ENCODE measurements at regions not wholly inside any gene's neighbourhood (a gene's known extent, or its start where the extent isn't known, plus 50 kb on each side); places are given as distances from the start of the nearest gene placed in this dataset.

DNA sequence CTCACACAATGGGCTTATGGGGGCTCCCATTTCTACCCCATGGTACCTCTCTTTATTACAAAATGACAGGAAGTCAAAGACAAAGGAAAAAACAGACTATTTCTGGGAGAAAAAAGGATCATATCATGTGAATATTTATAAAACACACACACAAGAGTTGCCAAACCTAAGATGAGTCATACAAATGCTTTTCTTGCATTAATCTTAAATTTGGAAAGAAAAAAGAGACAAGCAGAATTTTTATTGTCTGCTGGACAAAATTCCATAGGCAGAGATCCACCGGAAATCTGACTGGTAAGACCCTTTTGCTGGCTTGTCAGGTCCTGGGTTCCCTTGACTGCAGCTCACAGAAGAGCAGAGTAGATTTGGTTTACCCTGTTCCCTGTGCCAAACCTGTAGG is 1732.3 kb upstream of the PIK3C3 start:
- no peak overlapping the region for H3K4me3 ChIP-seq (replicated peaks in 1 of 2; ENCODE audit: low read depth in 2 of 2, low read length in 2 of 2)
- peak; percentile 20 to 23 for DNase-seq (ENCODE audit: low read depth in 2 of 2)
- no peak for TF ChIP-seq CTCF (IDR thresholded peaks at IDR 0.05; ENCODE audit: low read depth, low read length)

GRCh38 chr18:40216856-40217255 is 1738.2 kb upstream of the PIK3C3 start:
- H3K4me3 ChIP-seq (replicated peaks in 1 of 2; ENCODE audit: low read depth in 2 of 2, low read length in 2 of 2): no peak overlapping the region
- TF ChIP-seq CTCF (IDR thresholded peaks at IDR 0.05; ENCODE audit: low read depth, low read length): no peak
- DNase-seq (ENCODE audit: low read depth in 2 of 2): no peak

DNA sequence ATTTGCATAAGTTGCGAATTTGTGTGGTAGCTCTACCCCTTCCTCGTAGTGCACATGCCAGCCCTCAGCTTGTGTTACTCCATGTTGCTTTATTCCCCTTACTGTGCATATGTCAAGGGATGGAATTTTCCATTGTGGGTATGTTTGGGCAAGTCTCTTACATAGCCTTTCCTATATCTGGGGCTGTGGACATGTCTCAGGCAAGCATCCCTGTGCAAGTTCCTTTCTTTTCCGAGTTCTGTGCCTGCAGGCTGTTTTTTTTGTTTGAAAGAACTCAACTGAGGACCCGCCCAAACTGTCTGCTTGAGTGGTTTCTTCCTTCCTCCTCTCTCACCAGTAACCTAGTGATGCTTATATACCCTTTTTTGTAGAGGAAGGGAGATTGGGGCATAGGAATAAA is 1739.1 kb upstream of the PIK3C3 start:
- no peak for TF ChIP-seq CTCF (IDR thresholded peaks at IDR 0.05; ENCODE audit: low read depth, low read length)
- DNase-seq (ENCODE audit: low read depth in 2 of 2): no peak
- no peak overlapping the region for H3K4me3 ChIP-seq (replicated peaks in 1 of 2; ENCODE audit: low read depth in 2 of 2, low read length in 2 of 2)

- H3K4me3 ChIP-seq (replicated peaks in 1 of 2; ENCODE audit: low read depth in 2 of 2, low read length in 2 of 2): no peak overlapping the region
- TF ChIP-seq CTCF (IDR thresholded peaks at IDR 0.05; ENCODE audit: low read depth, low read length): no peak
- no peak for DNase-seq (ENCODE audit: low read depth in 2 of 2)
Observed at GRCh38 chr18:40210696-40211095, 1744.3 kb upstream of the PIK3C3 start.

GRCh38 chr18:40208958-40209357 is 1746.1 kb upstream of the PIK3C3 start:
- H3K4me3 ChIP-seq (replicated peaks in 1 of 2; ENCODE audit: low read depth in 2 of 2, low read length in 2 of 2): no peak overlapping the region
- TF ChIP-seq CTCF (IDR thresholded peaks at IDR 0.05; ENCODE audit: low read depth, low read length): no peak
- DNase-seq (ENCODE audit: low read depth in 2 of 2): no peak

GRCh38 chr18:40197711-40198110 is 1757.3 kb upstream of the PIK3C3 start:
- TF ChIP-seq CTCF (IDR thresholded peaks at IDR 0.05; ENCODE audit: low read depth, low read length): no peak
- H3K4me3 ChIP-seq (replicated peaks in 1 of 2; ENCODE audit: low read depth in 2 of 2, low read length in 2 of 2): no peak overlapping the region
- DNase-seq (ENCODE audit: low read depth in 2 of 2): no peak

GRCh38 chr18:40186677-40187076 is 1768.4 kb upstream of the PIK3C3 start:
- DNase-seq (ENCODE audit: low read depth in 2 of 2): no peak
- no peak for TF ChIP-seq CTCF (IDR thresholded peaks at IDR 0.05; ENCODE audit: low read depth, low read length)
- H3K4me3 ChIP-seq (replicated peaks in 1 of 2; ENCODE audit: low read depth in 2 of 2, low read length in 2 of 2): no peak overlapping the region
